K562 (cell line): ENCODE measurements at regions not wholly inside any gene's neighbourhood (a gene's known extent, or its start where the extent isn't known, plus 50 kb on each side); places are given as distances from the start of the nearest gene placed in this dataset.
A peak's percentile ranks its signal among the peaks of the same experiment; 100 is the strongest.

Experiments
- ATAC-seq: fragments of 200-7000 bp; cut with Tn5 transposase; 3 replicates; pipeline ENCODE4 v1.9.1; 2020; ENCODE audit warnings: moderate library complexity
- BruUV-seq: library from RNA; stranded (reverse); fragments of 400-500 nt; replicated peaks from 2 replicates; lab custom pipeline; 2021; lab: Mats Ljungman, UMichigan
- CTCF ChIA-PET: fragments of 300-600 bp; formaldehyde crosslinking; extraction: SDS; loops from one replicate; lab custom pipeline; 2021; ENCODE audit warnings: low intra/inter-chr PET ratio; lab: Yijun Ruan, JAX
- POLR2A ChIA-PET: fragments of 300-600, 350-650 bp; sonication (Branson Sonifier 250); formaldehyde crosslinking; extraction: SDS; loops from one replicate; lab custom pipeline; 2021; ENCODE audit warnings: antibody characterized with exemption, inconsistent platforms; lab: Yijun Ruan, JAX
- DNase-seq, 4 experiments: peaks; one replicate each; pipeline versions ENCODE4 v3.0.0 to v3.0.0-alpha.2; 2011 to 2018; ENCODE audit warnings: low spot score in 3 of 4, mixed read lengths in 3 of 4; ENCODE audit errors: extremely low read depth in 1 of 4
- FAIRE-seq: peaks from 2 replicates; lab custom pipeline; 2011; peaks lifted over from hg19 to GRCh38; lab: Jason Lieb, UNC
- H2AFZ ChIP-seq: 2 replicates; pipeline ENCODE4 v1.6.0; 2011; ENCODE audit warnings: low read depth, low read length, control low read depth, inconsistent platforms
- H3K27ac ChIP-seq: fragments of 200-600 bp; 3 replicates; pipeline ENCODE4 v1.8.0; 2011; ENCODE audit warnings: low read depth, mild to moderate bottlenecking, control low read depth, inconsistent platforms, low read length, moderate library complexity, mixed read lengths; ENCODE audit errors: extremely low read depth
- H3K27me3 ChIP-seq, 2 experiments: fragments of 300-600 bp in 1 of 2; 2 replicates in 1 of 2; 3 replicates in 1 of 2; pipeline versions ENCODE4 v1.6.0 to v1.8.0; 2011; ENCODE audit warnings: inconsistent platforms in 2 of 2, low read length in 2 of 2, mild to moderate bottlenecking in 1 of 2, mixed read lengths in 1 of 2, moderate library complexity in 1 of 2; ENCODE audit not compliant: control insufficient read depth in 2 of 2, insufficient read depth in 2 of 2
- H3K36me3 ChIP-seq: fragments of 300-600 bp; 3 replicates; pipeline ENCODE4 v1.8.0; 2011; ENCODE audit warnings: mild to moderate bottlenecking, low read length, inconsistent platforms; ENCODE audit not compliant: control insufficient read depth, insufficient read depth
- H3K4me1 ChIP-seq, 2 experiments: fragments of 200-600 bp in 1 of 2; replicated peaks in 1 of 2; 2 replicates in 1 of 2; 3 replicates in 1 of 2; pipeline versions ENCODE4 v1.5.1 to v1.8.0; 2011; ENCODE audit warnings: inconsistent platforms in 2 of 2, low read length in 2 of 2, mild to moderate bottlenecking in 1 of 2, mixed read lengths in 1 of 2, moderate library complexity in 1 of 2; ENCODE audit not compliant: control insufficient read depth in 2 of 2, insufficient read depth in 2 of 2
- H3K4me2 ChIP-seq: 2 replicates; pipeline ENCODE4 v1.6.1; 2011; ENCODE audit warnings: low read length, control low read depth, inconsistent platforms, mixed read lengths; ENCODE audit not compliant: insufficient read depth
- H3K4me3 ChIP-seq: fragments of 200-600 bp; sonication (generic), shearing (Covaris generic); 2 replicates; pipeline ENCODE4 v1.5.1; 2016; ENCODE audit warnings: control low read depth, inconsistent platforms
- H3K79me2 ChIP-seq: fragments of 200-600 bp; 3 replicates; pipeline ENCODE4 v1.8.0; 2011; ENCODE audit warnings: low read length, inconsistent platforms; ENCODE audit not compliant: control insufficient read depth, insufficient read depth
- H3K9ac ChIP-seq, 2 experiments: 2 replicates each; pipeline versions ENCODE4 v1.6.0 to v1.6.1; 2011; ENCODE audit warnings: low read depth in 2 of 2, low read length in 2 of 2, control low read depth in 1 of 2, inconsistent platforms in 1 of 2, mild to moderate bottlenecking in 1 of 2, mixed read lengths in 1 of 2; ENCODE audit not compliant: insufficient read depth in 1 of 2
- H3K9me1 ChIP-seq: one replicate; pipeline ENCODE4 v1.6.0; 2011; ENCODE audit warnings: inconsistent platforms, mild to moderate bottlenecking, low read length, moderate library complexity; ENCODE audit not compliant: control insufficient read depth, insufficient read depth
- H3K9me3 ChIP-seq: replicated peaks from 2 replicates; pipeline ENCODE4 v1.5.1; 2011; ENCODE audit warnings: low read depth, low read length, inconsistent platforms; ENCODE audit not compliant: control insufficient read depth, insufficient read depth
- H4K20me1 ChIP-seq: replicated peaks from 2 replicates; pipeline ENCODE4 v1.6.1; 2011; ENCODE audit warnings: low read length, inconsistent platforms, mixed read lengths; ENCODE audit not compliant: control insufficient read depth, insufficient read depth
- BCLAF1 ChIP-seq, 2 experiments: fragments of 450-650 bp in 1 of 2; IDR thresholded peaks; 2 replicates each; pipeline ENCODE4 v1.6.1; 2011 to 2017; ENCODE audit warnings: low read depth in 2 of 2, antibody characterized with exemption in 1 of 2, borderline replicate concordance in 1 of 2, low read length in 1 of 2, mild to moderate bottlenecking in 1 of 2, mixed read lengths in 1 of 2; ENCODE audit not compliant: control insufficient read depth in 1 of 2
- CEBPG ChIP-seq, 3 experiments: fragments of 200-800 bp in 1 of 3; sonication (Bioruptor generic) in 1 of 3; sonication (generic) in 1 of 3; formaldehyde crosslinking in 1 of 3; IDR thresholded peaks in 2 of 3; conservative IDR thresholded peaks in 1 of 3; 2 replicates each; pipeline versions ENCODE4 v1.6.1 to v1.8.0; 2016 to 2022; ENCODE audit warnings: missing compliant biosample characterization in 2 of 3, missing genetic modification characterization in 2 of 3, mild to moderate bottlenecking in 1 of 3, missing genetic modification reagents in 1 of 3
- NR0B1 ChIP-seq: fragments of 450-650 bp; IDR thresholded peaks from one replicate; pipeline ENCODE4 v1.6.1; 2018; ENCODE audit warnings: mild to moderate bottlenecking, moderate library complexity; ENCODE audit not compliant: partially characterized antibody
- NR2F6 ChIP-seq: fragments of 450-650 bp; formaldehyde crosslinking; IDR thresholded peaks from 2 replicates; pipeline ENCODE4 v1.4.0; 2020; ENCODE audit warnings: mild to moderate bottlenecking
- OTX1 ChIP-seq: fragments of 450-650 bp; formaldehyde crosslinking; IDR thresholded peaks from 2 replicates; pipeline ENCODE4 v1.4.0; 2022; ENCODE audit warnings: mild to moderate bottlenecking
- RCOR1 ChIP-seq, 2 experiments: IDR thresholded peaks; 2 replicates each; pipeline ENCODE4 v1.6.1; 2012; ENCODE audit warnings: low read depth in 2 of 2, low read length in 2 of 2, borderline replicate concordance in 1 of 2, improper control_type of control experiment in 1 of 2
- RFX1 ChIP-seq: fragments of 450-650 bp; IDR thresholded peaks from 2 replicates; pipeline ENCODE4 v1.6.1; 2016; ENCODE audit warnings: mild to moderate bottlenecking, moderate library complexity
- RNF219 ChIP-seq: fragments of 250-450 bp; sonication (Bioruptor Pico); IDR thresholded peaks from 2 replicates; pipeline ENCODE4 v1.5.0; 2022; ENCODE audit warnings: mild to moderate bottlenecking
- SETDB1 ChIP-seq: IDR thresholded peaks from one replicate; pipeline ENCODE4 v1.6.1; 2012; ENCODE audit warnings: low read length, control low read depth, inconsistent platforms
- ZBTB12 ChIP-seq: fragments of 250-450 bp; sonication (Bioruptor Pico); IDR thresholded peaks from 2 replicates; pipeline ENCODE4 v1.4.0; 2020
- ZNF232 ChIP-seq: sonication (generic); formaldehyde crosslinking; IDR thresholded peaks from 2 replicates; pipeline ENCODE4 v1.8.0; 2022; ENCODE audit warnings: mild to moderate bottlenecking, missing genetic modification reagents
- ZNF263 ChIP-seq: sonication (generic); formaldehyde crosslinking; IDR thresholded peaks from 2 replicates; pipeline ENCODE4 v1.8.0; 2022; ENCODE audit warnings: mild to moderate bottlenecking, missing genetic modification reagents, borderline replicate concordance
- WGBS: fragments of 100-300 bp; shearing (Covaris generic); methylation state at CpG from one replicate; pipeline ENCODE4 v1.1.6; 2016; ENCODE audit warnings: low coverage, mixed read lengths; ENCODE audit not compliant: insufficient coverage; ENCODE audit errors: missing lambda C conversion rate; 5-methylcytosine and 5-hydroxymethylcytosine counted together
- in situ Hi-C: fragments of 300-500 bp; cut with MboI; formaldehyde crosslinking; loops from 4 replicates; pipeline ENCODE4 v1.15.0; 2018; ENCODE audit warnings: inconsistent platforms, mixed read lengths
- intact Hi-C: fragments of 100-400 bp; cut with micrococcal nuclease; formaldehyde crosslinking; loops from 2 replicates; pipeline ENCODE4 v1.14.2; 2022

- in situ Hi-C loops, result no loop called here
- Histone ChIP-seq H3K9me3 (peaks cover 2% of the 10 kb centered on the region), H3K4me2 (no peak overlapping the region), H2AFZ (no peak overlapping the region), H3K9me1 (no peaks in the 10 kb centered on the region), H4K20me1 (no peaks in the 10 kb centered on the region), H3K27me3 (no peaks in the 10 kb centered on the region), H3K36me3 (no peaks in the 10 kb centered on the region), H3K4me1 (no peaks in the 10 kb centered on the region; a peak in 1 of 5 replicates), H3K9ac (no peak overlapping the region), H3K27ac (no peak overlapping the region), H3K79me2 (no peaks in the 10 kb centered on the region), H3K4me3 (no peak overlapping the region)
- FAIRE-seq (no peak), ATAC-seq (no peak), DNase-seq (peak in 2 of 4 experiments; percentile 2 to 8)
- intact Hi-C loops, result no loop called here
- WGBS, result 7% methylated on average over 5 of the region's 5 CpGs
- no TSS peak for BruUV-seq
- ChIA-PET CTCF (no interaction called here), POLR2A (interaction anchor here (0.7 to 1.7 kb wide), 2 partner anchors 13 to 27 kb away, joined by 3 read pairs; no protein-coding TSS in a partner anchor)
- TF ChIP-seq CEBPG (CRISPR knock-in tag; IDR thresholded peaks at IDR 0.05), result no peak
- 0 out of 4 replicates have a peak, but pooled peaks of 1 of the 2 experiments have one; percentile 20 for TF ChIP-seq CEBPG (tag; conservative IDR thresholded peaks at IDR 0.05 in 1 of 2, IDR thresholded peaks at IDR 0.05 in 1 of 2)
- TF ChIP-seq RCOR1 (IDR thresholded peaks at IDR 0.05; ENCODE audit: borderline replicate concordance in 1 of 2, low read depth in 2 of 2, low read length in 2 of 2), result peak in 1 of 2 experiments; percentile 67; a peak in 2 of 4 replicates
- TF ChIP-seq NR0B1, result no peak
- TF ChIP-seq NR2F6 (CRISPR knock-in tag), result no peak
- TF ChIP-seq ZBTB12 (CRISPR knock-in tag), result no peak
- no peak for TF ChIP-seq ZNF263 (CRISPR knock-in tag)
- TF ChIP-seq RFX1, result no peak
- TF ChIP-seq RNF219 (CRISPR knock-in tag), result no peak
- TF ChIP-seq BCLAF1 (IDR thresholded peaks at IDR 0.05; ENCODE audit: borderline replicate concordance in 1 of 2, control insufficient read depth in 1 of 2, low read depth in 2 of 2, low read length in 1 of 2), result no peak
- no peak for TF ChIP-seq OTX1 (CRISPR knock-in tag)
- TF ChIP-seq SETDB1, result no peak
- TF ChIP-seq ZNF232 (CRISPR knock-in tag), result no peak
These were observed 61.1 kb upstream of the GPD1L start for GRCh38 chr3:32045091-32045915.
